ENCODE measurements at regions not wholly inside any gene's neighbourhood (a gene's known extent, or its start where the extent isn't known, plus 50 kb on each side); places are given as distances from the start of the nearest gene placed in this dataset.
A peak's percentile ranks its signal among the peaks of the same experiment; 100 is the strongest.

- DNase-seq: peak; percentile 70
Measured at GRCh38 chr13:39284801-39285388, 246.6 kb downstream of the NHLRC3 start.

Data from tongue (tissue), 1 donor.